DOHH2 (cell line): ENCODE measurements at regions not wholly inside any gene's neighbourhood (a gene's known extent, or its start where the extent isn't known, plus 50 kb on each side); places are given as distances from the start of the nearest gene placed in this dataset.

ENCODE experiments used
- H3F3A ChIP-seq: fragments of 200-600 bp; sonication (generic), shearing (Covaris generic); 2 replicates; pipeline ENCODE4 v1.6.0; 2016; ENCODE audit warnings: antibody characterized with exemption, mild to moderate bottlenecking; ENCODE audit not compliant: control insufficient read depth, insufficient read depth
- H3K27ac ChIP-seq: fragments of 200-600 bp; sonication (generic); 2 replicates; pipeline ENCODE4 v1.5.1; 2014; ENCODE audit warnings: low read depth, mild to moderate bottlenecking, low read length, moderate library complexity
- H3K27me3 ChIP-seq: fragments of 200-600 bp; sonication (generic); 2 replicates; pipeline ENCODE4 v1.6.1; 2014; ENCODE audit warnings: mild to moderate bottlenecking, low read length, mixed read lengths; ENCODE audit not compliant: control insufficient read depth
- H3K36me3 ChIP-seq: fragments of 200-600 bp; sonication (generic); 2 replicates; pipeline ENCODE4 v1.6.1; 2014; ENCODE audit warnings: mild to moderate bottlenecking, low read length, moderate library complexity, mixed read lengths; ENCODE audit not compliant: control insufficient read depth
- H3K4me1 ChIP-seq: fragments of 200-600 bp; sonication (generic); 2 replicates; pipeline ENCODE4 v1.6.1; 2014; ENCODE audit warnings: mild to moderate bottlenecking, low read length, mixed read lengths; ENCODE audit not compliant: control insufficient read depth
- H3K4me2 ChIP-seq: fragments of 200-600 bp; sonication (generic); 2 replicates; pipeline ENCODE4 v1.6.0; 2014; ENCODE audit warnings: mild to moderate bottlenecking, low read length, moderate library complexity
- H3K4me3 ChIP-seq: fragments of 200-600 bp; sonication (generic); 2 replicates; pipeline ENCODE4 v1.5.1; 2014; ENCODE audit warnings: mild to moderate bottlenecking, low read length, mixed read lengths
- H3K79me2 ChIP-seq: fragments of 200-600 bp; sonication (generic); 2 replicates; pipeline ENCODE4 v1.6.1; 2014; ENCODE audit warnings: mild to moderate bottlenecking, low read length, mixed read lengths; ENCODE audit not compliant: control insufficient read depth
- H3K9me2 ChIP-seq: fragments of 200-600 bp; sonication (generic); replicated peaks from 2 replicates; pipeline ENCODE4 v1.6.1; 2014; ENCODE audit warnings: mild to moderate bottlenecking, low read length, mixed read lengths; ENCODE audit not compliant: control insufficient read depth
- H3K9me3 ChIP-seq: fragments of 200-600 bp; sonication (generic); 2 replicates; pipeline ENCODE4 v1.6.1; 2014; ENCODE audit warnings: antibody characterized with exemption, low read length, mixed read lengths; ENCODE audit not compliant: control insufficient read depth, insufficient read depth
- H4K20me1 ChIP-seq: fragments of 200-600 bp; sonication (generic); 2 replicates; pipeline ENCODE4 v1.6.0; 2014; ENCODE audit warnings: low read depth, mild to moderate bottlenecking, antibody characterized with exemption, low read length, moderate library complexity; ENCODE audit not compliant: control insufficient read depth, insufficient read depth
- EZH2phosphoT487 ChIP-seq: fragments of 200-600 bp; sonication (generic); IDR thresholded peaks from 2 replicates; pipeline ENCODE4 v1.6.1; 2017; ENCODE audit warnings: borderline replicate concordance, mild to moderate bottlenecking, antibody characterized with exemption, low read length, moderate library complexity, mixed read lengths
- TF ChIP-seq, protein P1 (sequence below): fragments of 200-600 bp; sonication (generic); IDR thresholded peaks from one replicate; pipeline ENCODE4 v1.5.1; 2014; ENCODE audit warnings: antibody characterized with exemption, mild to moderate bottlenecking, low read depth, low read length; ENCODE audit not compliant: poor library complexity, severe bottlenecking

DNA sequence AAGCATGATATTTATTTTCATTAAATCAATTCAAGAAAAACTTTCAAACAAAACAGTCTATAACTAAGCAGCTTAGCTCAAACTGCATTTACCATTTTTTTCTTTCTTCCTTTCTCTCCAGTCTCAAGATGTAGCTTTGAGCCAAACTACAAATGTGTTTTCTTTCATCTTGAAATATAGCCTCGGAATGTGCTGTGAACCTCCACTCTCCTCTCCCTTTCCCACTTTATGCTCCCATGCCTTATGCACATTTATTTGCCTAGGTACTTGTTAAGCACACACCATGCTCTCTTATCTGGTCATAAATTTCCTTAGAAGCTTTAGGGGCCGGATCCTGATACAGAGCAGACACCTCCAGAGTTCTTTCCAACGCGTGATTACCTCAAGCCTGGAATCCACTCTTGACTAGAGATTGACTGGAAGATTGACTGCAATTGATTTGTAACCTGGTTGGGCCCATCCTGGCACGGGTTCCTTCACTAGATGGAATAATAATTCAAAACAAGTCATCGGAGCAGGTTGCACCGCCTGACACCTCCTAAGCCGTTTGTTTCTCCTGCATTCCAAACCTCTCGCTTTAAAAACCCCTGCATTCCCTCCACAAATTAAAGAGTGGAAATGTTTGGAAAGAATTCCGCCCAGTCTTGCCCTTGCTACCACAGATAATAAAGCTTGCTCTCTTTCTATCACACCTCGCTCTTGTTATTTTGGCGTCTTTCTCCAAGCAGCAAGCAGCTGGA lies 344.7 kb downstream of the CHL1 start:
- H3K4me1 ChIP-seq = no peaks in the 10 kb centered on the region
- no peak overlapping the region for H3K27ac ChIP-seq
- H3K4me2 ChIP-seq = no peak overlapping the region
- TF ChIP-seq EZH2phosphoT487 = no peak
- TF ChIP-seq, protein P1, sequence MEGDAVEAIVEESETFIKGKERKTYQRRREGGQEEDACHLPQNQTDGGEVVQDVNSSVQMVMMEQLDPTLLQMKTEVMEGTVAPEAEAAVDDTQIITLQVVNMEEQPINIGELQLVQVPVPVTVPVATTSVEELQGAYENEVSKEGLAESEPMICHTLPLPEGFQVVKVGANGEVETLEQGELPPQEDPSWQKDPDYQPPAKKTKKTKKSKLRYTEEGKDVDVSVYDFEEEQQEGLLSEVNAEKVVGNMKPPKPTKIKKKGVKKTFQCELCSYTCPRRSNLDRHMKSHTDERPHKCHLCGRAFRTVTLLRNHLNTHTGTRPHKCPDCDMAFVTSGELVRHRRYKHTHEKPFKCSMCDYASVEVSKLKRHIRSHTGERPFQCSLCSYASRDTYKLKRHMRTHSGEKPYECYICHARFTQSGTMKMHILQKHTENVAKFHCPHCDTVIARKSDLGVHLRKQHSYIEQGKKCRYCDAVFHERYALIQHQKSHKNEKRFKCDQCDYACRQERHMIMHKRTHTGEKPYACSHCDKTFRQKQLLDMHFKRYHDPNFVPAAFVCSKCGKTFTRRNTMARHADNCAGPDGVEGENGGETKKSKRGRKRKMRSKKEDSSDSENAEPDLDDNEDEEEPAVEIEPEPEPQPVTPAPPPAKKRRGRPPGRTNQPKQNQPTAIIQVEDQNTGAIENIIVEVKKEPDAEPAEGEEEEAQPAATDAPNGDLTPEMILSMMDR = no peak
- H3K79me2 ChIP-seq = no peaks in the 10 kb centered on the region
- H4K20me1 ChIP-seq = no peaks in the 10 kb centered on the region
- no peak overlapping the region for H3K4me3 ChIP-seq
- H3F3A ChIP-seq = no peaks in the 10 kb centered on the region
- no peaks in the 10 kb centered on the region for H3K36me3 ChIP-seq
- H3K9me3 ChIP-seq = no peaks in the 10 kb centered on the region; the same call in 1 of the 2 replicates
- H3K9me2 ChIP-seq = no peaks in the 10 kb centered on the region
- H3K27me3 ChIP-seq = no peaks in the 10 kb centered on the region

DNA sequence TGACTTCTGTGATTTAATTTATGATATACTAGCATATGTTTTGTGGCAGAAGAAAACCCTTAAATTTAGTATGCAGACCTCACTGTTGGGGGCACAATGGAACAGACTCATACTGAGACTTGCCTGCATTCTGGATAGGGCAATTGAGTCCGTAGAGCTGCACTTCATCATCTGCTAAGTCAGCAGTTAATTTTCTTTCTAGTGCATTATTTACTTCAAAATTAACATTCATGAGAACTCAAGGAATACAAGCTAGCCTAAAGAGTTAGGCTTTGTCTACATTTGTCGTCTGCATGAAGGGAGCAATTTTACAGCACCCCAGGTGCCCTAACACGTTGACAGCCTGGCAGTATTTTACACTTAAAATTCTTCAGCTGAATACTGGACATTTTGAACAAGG lies 345.5 kb downstream of the CHL1 start:
- Histone ChIP-seq H3K4me2 (no peak overlapping the region), H3K36me3 (no peaks in the 10 kb centered on the region), H3K79me2 (no peaks in the 10 kb centered on the region), H3K27me3 (no peaks in the 10 kb centered on the region), H3F3A (no peaks in the 10 kb centered on the region), H4K20me1 (no peaks in the 10 kb centered on the region), H3K27ac (no peak overlapping the region), H3K9me3 (no peaks in the 10 kb centered on the region), H3K4me1 (no peaks in the 10 kb centered on the region), H3K9me2 (no peaks in the 10 kb centered on the region), H3K4me3 (no peak overlapping the region)
- TF ChIP-seq EZH2phosphoT487 = no peak
- TF ChIP-seq, protein P1 = no peak

DNA sequence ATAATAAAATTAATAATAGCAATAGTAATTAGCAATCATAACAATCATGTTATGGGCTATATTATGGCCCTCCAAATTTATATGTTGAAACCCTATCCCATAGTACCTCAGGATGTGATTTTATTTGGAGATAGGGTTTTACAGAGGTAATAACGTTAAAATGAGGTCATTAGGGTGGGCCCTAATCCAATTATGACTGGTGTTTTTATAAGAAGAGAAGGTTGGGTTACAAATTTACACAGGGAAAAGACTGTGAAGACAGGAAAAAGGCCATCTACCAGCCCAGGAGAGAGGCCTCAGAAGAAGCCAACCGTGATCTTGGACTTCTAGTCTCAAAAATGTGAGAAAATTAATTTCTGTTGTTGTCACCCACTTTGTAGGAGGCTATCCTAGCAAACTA lies 353.1 kb downstream of the CHL1 start:
- Histone ChIP-seq H3K4me3 (no peak overlapping the region), H4K20me1 (no peaks in the 10 kb centered on the region), H3K9me2 (no peaks in the 10 kb centered on the region), H3K4me2 (no peak overlapping the region), H3K9me3 (no peaks in the 10 kb centered on the region), H3K4me1 (no peaks in the 10 kb centered on the region), H3K79me2 (no peaks in the 10 kb centered on the region), H3F3A (no peaks in the 10 kb centered on the region), H3K36me3 (no peaks in the 10 kb centered on the region), H3K27me3 (no peaks in the 10 kb centered on the region), H3K27ac (no peak overlapping the region)
- TF ChIP-seq, protein P1 = no peak
- TF ChIP-seq EZH2phosphoT487 = no peak
